ENCODE measurements at regions not wholly inside any gene's neighbourhood (a gene's known extent, or its start where the extent isn't known, plus 50 kb on each side); places are given as distances from the start of the nearest gene placed in this dataset.

GRCh38 chr2:234258562-234259141 is 208.2 kb downstream of the SPP2 start:
- TF ChIP-seq POLR2AphosphoS5 (IDR thresholded peaks at IDR 0.05; ENCODE audit: low read depth) = no peak
- TF ChIP-seq, protein P1, sequence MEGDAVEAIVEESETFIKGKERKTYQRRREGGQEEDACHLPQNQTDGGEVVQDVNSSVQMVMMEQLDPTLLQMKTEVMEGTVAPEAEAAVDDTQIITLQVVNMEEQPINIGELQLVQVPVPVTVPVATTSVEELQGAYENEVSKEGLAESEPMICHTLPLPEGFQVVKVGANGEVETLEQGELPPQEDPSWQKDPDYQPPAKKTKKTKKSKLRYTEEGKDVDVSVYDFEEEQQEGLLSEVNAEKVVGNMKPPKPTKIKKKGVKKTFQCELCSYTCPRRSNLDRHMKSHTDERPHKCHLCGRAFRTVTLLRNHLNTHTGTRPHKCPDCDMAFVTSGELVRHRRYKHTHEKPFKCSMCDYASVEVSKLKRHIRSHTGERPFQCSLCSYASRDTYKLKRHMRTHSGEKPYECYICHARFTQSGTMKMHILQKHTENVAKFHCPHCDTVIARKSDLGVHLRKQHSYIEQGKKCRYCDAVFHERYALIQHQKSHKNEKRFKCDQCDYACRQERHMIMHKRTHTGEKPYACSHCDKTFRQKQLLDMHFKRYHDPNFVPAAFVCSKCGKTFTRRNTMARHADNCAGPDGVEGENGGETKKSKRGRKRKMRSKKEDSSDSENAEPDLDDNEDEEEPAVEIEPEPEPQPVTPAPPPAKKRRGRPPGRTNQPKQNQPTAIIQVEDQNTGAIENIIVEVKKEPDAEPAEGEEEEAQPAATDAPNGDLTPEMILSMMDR (IDR thresholded peaks at IDR 0.05; ENCODE audit: insufficient read depth, low read length) = no peak
- TF ChIP-seq GABPA (IDR thresholded peaks at IDR 0.05; ENCODE audit: low read depth) = no peak
- TF ChIP-seq, protein P2, sequence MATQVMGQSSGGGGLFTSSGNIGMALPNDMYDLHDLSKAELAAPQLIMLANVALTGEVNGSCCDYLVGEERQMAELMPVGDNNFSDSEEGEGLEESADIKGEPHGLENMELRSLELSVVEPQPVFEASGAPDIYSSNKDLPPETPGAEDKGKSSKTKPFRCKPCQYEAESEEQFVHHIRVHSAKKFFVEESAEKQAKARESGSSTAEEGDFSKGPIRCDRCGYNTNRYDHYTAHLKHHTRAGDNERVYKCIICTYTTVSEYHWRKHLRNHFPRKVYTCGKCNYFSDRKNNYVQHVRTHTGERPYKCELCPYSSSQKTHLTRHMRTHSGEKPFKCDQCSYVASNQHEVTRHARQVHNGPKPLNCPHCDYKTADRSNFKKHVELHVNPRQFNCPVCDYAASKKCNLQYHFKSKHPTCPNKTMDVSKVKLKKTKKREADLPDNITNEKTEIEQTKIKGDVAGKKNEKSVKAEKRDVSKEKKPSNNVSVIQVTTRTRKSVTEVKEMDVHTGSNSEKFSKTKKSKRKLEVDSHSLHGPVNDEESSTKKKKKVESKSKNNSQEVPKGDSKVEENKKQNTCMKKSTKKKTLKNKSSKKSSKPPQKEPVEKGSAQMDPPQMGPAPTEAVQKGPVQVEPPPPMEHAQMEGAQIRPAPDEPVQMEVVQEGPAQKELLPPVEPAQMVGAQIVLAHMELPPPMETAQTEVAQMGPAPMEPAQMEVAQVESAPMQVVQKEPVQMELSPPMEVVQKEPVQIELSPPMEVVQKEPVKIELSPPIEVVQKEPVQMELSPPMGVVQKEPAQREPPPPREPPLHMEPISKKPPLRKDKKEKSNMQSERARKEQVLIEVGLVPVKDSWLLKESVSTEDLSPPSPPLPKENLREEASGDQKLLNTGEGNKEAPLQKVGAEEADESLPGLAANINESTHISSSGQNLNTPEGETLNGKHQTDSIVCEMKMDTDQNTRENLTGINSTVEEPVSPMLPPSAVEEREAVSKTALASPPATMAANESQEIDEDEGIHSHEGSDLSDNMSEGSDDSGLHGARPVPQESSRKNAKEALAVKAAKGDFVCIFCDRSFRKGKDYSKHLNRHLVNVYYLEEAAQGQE (IDR thresholded peaks at IDR 0.05; ENCODE audit: insufficient replicate concordance, low read depth) = no peak
- no peak for TF ChIP-seq SPI1 (IDR thresholded peaks at IDR 0.05; ENCODE audit: borderline replicate concordance, low read depth)
- no peak overlapping the region for H3K27ac ChIP-seq (replicated peaks)
- no peak for DNase-seq (ENCODE audit: low read depth in 1 of 2, low spot score in 1 of 2)
- H3K27me3 ChIP-seq (ENCODE audit: insufficient read depth, poor library complexity, severe bottlenecking) = peaks cover 2% of the 10 kb centered on the region
- H3K4me3 ChIP-seq (replicated peaks; ENCODE audit: insufficient read depth, low read length) = no peak overlapping the region

DNA sequence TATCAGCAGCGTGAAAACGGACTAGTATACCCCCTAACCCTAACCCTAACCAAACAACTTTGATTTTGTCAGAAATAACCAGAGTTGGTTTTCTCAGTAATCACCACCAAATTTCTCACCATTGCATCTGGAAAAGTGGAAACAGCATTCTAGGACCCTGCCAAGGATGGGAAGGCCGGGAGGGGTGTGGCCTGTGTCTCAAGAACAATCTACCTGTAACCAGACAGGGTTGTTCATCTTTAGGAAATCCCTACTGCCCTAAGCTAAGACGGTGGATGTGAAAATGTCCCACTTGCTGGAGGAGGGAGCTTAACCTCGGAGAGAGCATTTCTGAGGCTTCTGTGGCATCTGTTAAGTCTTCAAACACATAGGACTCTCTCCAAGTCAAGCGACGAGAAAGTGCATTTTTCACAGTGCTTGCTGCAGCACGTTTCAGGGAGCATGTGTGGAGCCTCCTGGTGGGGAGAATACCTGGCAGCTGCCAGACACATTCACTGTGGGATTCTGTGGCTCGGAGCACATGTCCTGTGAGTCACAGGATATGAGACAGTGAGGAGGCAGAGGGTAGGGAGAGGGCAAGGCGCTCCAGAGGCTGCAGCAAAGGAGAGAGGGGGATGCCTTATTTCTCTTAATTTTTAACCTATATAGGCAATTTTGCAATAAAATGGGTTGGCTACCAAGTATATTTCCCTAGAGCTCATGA is 207.5 kb downstream of the SPP2 start:
- peaks cover 2% of the 10 kb centered on the region for H3K27me3 ChIP-seq (ENCODE audit: insufficient read depth, poor library complexity, severe bottlenecking)
- no peak overlapping the region for H3K4me3 ChIP-seq (replicated peaks; ENCODE audit: insufficient read depth, low read length)
- DNase-seq (ENCODE audit: low read depth in 1 of 2, low spot score in 1 of 2) = no peak
- no peak overlapping the region for H3K27ac ChIP-seq (replicated peaks)
- TF ChIP-seq, protein P1 (IDR thresholded peaks at IDR 0.05; ENCODE audit: insufficient read depth, low read length) = no peak
- no peak for TF ChIP-seq SPI1 (IDR thresholded peaks at IDR 0.05; ENCODE audit: borderline replicate concordance, low read depth)
- TF ChIP-seq GABPA (IDR thresholded peaks at IDR 0.05; ENCODE audit: low read depth) = no peak
- TF ChIP-seq, protein P2 (IDR thresholded peaks at IDR 0.05; ENCODE audit: insufficient replicate concordance, low read depth) = no peak
- no peak for TF ChIP-seq POLR2AphosphoS5 (IDR thresholded peaks at IDR 0.05; ENCODE audit: low read depth)

GRCh38 chr2:234256516-234256915 is 206.0 kb downstream of the SPP2 start:
- TF ChIP-seq, protein P2 (IDR thresholded peaks at IDR 0.05; ENCODE audit: insufficient replicate concordance, low read depth) = no peak
- TF ChIP-seq GABPA (IDR thresholded peaks at IDR 0.05; ENCODE audit: low read depth) = no peak
- TF ChIP-seq SPI1 (IDR thresholded peaks at IDR 0.05; ENCODE audit: borderline replicate concordance, low read depth) = no peak
- TF ChIP-seq POLR2AphosphoS5 (IDR thresholded peaks at IDR 0.05; ENCODE audit: low read depth) = no peak
- TF ChIP-seq, protein P1 (IDR thresholded peaks at IDR 0.05; ENCODE audit: insufficient read depth, low read length) = no peak
- H3K27me3 ChIP-seq (ENCODE audit: insufficient read depth, poor library complexity, severe bottlenecking) = peaks cover 2% of the 10 kb centered on the region
- H3K27ac ChIP-seq (replicated peaks) = no peak overlapping the region
- no peak overlapping the region for H3K4me3 ChIP-seq (replicated peaks; ENCODE audit: insufficient read depth, low read length)
- no peak for DNase-seq (ENCODE audit: low read depth in 1 of 2, low spot score in 1 of 2)
